HG03469 (cell line): ENCODE measurements at regions not wholly inside any gene's neighbourhood (a gene's known extent, or its start where the extent isn't known, plus 50 kb on each side); places are given as distances from the start of the nearest gene placed in this dataset.
"Not testable (repeated sequence)": the region's sequence is repeated elsewhere in the genome, so short reads cannot be mapped to it uniquely, and the experiment has no call there.

Experiments used
- ATAC-seq: cut with Tn5 transposase; IDR thresholded peaks from one replicate; pipeline ENCODE4 v1.9.1; 2021; ENCODE audit warnings: mild to moderate bottlenecking, moderate library complexity, moderate number of reproducible peaks; ENCODE audit not compliant: unreplicated experiment

GRCh38 chr6:81876971-81877370, 124.5 kb upstream of the TENT5A start:
- ATAC-seq = no peak

GRCh38 chr6:81875782-81876293, 123.4 kb upstream of the TENT5A start:
- ATAC-seq = no peak

GRCh38 chr6:81869749-81870508, 117.4 kb upstream of the TENT5A start:
- ATAC-seq = not testable (repeated sequence)

- ATAC-seq = no peak
These were observed 113.2 kb upstream of the TENT5A start for GRCh38 chr6:81865712-81866111.

GRCh38 chr6:81864124-81864523, 111.6 kb upstream of the TENT5A start:
- ATAC-seq = no peak

GRCh38 chr6:81863123-81863522, 110.6 kb upstream of the TENT5A start:
- ATAC-seq = no peak

- ATAC-seq = no peak
These were observed 108.8 kb upstream of the TENT5A start for GRCh38 chr6:81861281-81861680.

- no peak for ATAC-seq
These were observed 107.4 kb upstream of the TENT5A start for GRCh38 chr6:81859884-81860283.

GRCh38 chr6:81857812-81858211, 105.3 kb upstream of the TENT5A start:
- no peak for ATAC-seq

GRCh38 chr6:81856872-81857271, 104.4 kb upstream of the TENT5A start:
- ATAC-seq = no peak

- no peak for ATAC-seq
These were observed 102.0 kb upstream of the TENT5A start for GRCh38 chr6:81854474-81854873.

GRCh38 chr6:81853975-81854374, 101.5 kb upstream of the TENT5A start:
- ATAC-seq = no peak

GRCh38 chr6:81849248-81849647, 96.8 kb upstream of the TENT5A start:
- ATAC-seq = no peak

GRCh38 chr6:81847866-81848265, 95.4 kb upstream of the TENT5A start:
- ATAC-seq = no peak

GRCh38 chr6:81844686-81845085, 92.2 kb upstream of the TENT5A start:
- no peak for ATAC-seq

- ATAC-seq = no peak
These were observed 90.8 kb upstream of the TENT5A start for GRCh38 chr6:81843302-81843701.

GRCh38 chr6:81842254-81842653, 89.8 kb upstream of the TENT5A start:
- ATAC-seq = no peak

- ATAC-seq = no peak
These were observed 86.4 kb upstream of the TENT5A start for GRCh38 chr6:81838724-81839426.

- no peak for ATAC-seq
These were observed 85.5 kb upstream of the TENT5A start for GRCh38 chr6:81838031-81838430.

- ATAC-seq = no peak
These were observed 81.7 kb upstream of the TENT5A start for GRCh38 chr6:81834141-81834681.

GRCh38 chr6:81832304-81832703, 79.8 kb upstream of the TENT5A start:
- ATAC-seq = no peak

GRCh38 chr6:81831274-81831673, 78.8 kb upstream of the TENT5A start:
- no peak for ATAC-seq
